GM12874 (cell line): ENCODE measurements at regions not wholly inside any gene's neighbourhood (a gene's known extent, or its start where the extent isn't known, plus 50 kb on each side); places are given as distances from the start of the nearest gene placed in this dataset.

Source experiments
- TF ChIP-seq, protein P1 (sequence below): IDR thresholded peaks from 2 replicates; pipeline ENCODE4 v1.5.1; 2011; ENCODE audit warnings: low read depth, mild to moderate bottlenecking, control low read depth, low read length, moderate library complexity; ENCODE audit not compliant: insufficient read depth

DNA sequence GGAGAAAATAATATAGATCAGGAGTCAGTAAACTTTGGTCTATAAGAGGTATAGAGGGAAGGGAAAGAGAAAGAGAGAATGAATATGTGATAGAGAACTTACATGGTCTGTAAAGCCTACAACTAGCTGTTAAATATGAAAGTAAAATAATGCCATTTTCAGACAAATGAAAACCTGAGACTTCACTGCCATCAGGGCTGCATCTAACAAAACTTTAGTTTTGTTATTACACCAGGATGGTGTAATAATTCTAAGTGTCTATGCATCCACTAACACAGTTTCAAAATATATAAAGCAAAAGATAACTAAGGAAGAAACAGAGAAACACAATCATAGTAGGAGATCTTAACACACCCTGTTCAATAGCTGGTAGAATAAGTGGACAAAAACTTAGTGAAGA is 217.7 kb downstream of the KLF13 start:
- TF ChIP-seq, protein P1, sequence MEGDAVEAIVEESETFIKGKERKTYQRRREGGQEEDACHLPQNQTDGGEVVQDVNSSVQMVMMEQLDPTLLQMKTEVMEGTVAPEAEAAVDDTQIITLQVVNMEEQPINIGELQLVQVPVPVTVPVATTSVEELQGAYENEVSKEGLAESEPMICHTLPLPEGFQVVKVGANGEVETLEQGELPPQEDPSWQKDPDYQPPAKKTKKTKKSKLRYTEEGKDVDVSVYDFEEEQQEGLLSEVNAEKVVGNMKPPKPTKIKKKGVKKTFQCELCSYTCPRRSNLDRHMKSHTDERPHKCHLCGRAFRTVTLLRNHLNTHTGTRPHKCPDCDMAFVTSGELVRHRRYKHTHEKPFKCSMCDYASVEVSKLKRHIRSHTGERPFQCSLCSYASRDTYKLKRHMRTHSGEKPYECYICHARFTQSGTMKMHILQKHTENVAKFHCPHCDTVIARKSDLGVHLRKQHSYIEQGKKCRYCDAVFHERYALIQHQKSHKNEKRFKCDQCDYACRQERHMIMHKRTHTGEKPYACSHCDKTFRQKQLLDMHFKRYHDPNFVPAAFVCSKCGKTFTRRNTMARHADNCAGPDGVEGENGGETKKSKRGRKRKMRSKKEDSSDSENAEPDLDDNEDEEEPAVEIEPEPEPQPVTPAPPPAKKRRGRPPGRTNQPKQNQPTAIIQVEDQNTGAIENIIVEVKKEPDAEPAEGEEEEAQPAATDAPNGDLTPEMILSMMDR = no peak

DNA sequence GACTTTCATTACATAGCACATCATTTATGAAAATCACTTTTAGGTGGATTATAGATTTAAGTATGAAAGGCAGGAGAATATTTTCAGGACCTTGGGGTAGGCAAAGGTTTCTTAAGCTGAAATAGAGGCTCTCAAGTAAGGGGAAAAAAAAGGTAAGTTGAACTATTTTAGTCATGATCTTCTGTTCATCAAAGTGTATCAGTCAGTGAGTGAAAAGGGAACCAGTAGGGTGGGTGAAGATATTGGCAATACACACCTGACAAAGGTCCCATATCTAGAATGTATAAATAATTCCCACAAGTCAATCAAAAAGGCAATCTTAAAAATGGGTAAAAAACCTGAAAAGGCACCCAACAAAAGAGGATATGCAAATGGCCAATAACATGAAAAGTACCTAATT is 218.6 kb downstream of the KLF13 start:
- TF ChIP-seq, protein P1 = no peak

DNA sequence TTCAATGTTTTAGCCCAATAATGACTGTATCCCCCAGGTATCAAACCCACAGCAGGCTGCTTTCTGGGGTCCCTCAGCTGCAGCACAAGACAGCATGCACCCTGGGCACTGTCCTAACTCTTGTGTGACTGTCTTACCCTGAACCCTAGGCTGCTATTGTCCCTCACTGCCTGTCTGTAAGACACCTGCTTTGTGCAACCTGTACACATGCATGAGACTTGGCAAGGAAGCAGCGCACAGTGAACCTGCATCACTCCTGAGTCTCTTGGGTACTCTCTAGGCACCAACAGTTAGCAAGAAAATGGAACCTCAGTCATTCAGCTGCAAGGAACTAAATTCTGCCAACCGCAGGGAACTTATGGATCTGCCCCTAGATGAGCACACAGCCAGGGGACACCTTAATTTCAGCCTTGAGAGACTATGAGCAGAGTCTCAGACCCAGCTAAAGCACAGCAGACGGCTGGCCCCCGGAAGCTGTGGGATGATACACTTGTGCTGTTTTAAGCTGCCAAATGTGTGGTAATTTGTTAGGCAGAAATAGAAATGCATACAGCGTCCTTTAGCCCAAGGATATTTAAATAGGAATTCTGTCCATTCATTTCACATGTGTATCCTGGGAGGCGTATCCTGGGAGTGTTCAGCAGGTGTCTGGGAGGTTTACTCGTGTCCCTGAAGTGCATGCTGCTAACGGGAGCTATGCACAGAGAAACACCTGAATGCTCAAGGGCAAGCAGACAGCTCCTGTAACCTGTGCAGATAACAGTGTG is 223.8 kb downstream of the KLF13 start:
- TF ChIP-seq, protein P1 = no peak

DNA sequence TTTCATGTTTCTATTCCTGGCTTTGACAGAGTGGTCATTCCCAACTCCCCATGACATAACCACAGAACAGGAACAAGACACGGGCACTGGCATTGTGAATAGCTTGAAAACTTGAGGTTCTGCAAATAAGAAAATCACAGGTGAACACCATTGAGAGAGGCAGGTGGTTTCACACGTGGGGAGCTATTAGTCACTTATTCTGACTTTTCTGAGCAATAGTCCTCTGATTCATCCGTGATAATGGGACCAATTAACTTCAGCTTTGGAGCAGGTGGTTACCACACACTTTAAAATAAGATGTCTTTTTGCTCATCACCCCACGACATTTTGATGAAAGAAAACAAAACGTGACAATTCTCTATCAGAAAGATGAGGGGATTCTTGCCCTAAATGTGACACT is 224.7 kb downstream of the KLF13 start:
- TF ChIP-seq, protein P1 = no peak

DNA sequence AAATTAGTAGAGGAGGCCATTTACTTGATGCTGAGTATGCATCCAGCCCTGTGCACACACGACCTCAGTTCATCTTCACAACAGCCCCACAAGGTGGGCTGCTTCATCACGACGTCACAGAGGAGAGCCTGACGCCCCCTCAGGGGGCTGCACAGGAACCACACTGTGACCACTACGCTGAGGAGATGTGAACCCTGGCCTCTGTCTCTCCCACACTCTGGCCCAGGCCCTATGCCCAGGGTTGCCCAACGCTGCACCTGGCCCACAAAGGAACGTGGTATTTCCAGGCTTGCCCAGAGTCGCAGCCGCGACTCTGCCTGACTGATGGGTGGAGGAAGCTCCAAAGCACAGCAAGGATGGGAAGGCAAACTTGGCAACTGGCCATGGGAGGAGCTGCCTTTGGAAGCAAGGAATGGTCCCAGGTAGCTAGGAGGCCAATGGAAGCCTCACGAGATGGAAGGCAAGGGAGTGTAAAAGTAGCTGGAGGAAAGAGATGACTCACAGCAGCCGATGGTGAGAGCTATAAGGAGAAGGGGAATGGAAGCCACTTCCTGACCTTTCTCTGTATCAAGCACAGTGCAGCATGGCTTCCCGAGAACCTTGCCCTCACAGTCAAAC is 226.0 kb downstream of the KLF13 start:
- TF ChIP-seq, protein P1 = no peak

DNA sequence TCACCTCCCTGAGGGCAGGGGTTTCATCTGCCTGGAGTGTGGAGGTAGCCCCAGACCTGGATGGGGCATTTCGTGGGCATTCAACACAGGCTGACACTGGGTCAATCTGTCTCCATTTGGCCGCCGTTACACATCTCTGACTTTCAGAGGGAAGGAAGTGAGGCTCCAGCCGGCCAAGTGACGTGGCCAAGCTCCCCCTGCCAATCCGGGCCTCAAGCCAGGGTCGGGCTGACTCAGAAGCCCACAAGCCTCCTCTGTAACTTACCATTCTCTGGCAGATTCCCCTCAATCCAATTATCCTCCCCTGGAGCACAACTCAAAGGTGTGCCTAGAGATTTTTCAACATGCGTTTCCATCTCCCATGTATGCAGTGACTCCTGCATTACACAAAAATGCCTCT is 227.6 kb downstream of the KLF13 start:
- TF ChIP-seq, protein P1 = no peak

DNA sequence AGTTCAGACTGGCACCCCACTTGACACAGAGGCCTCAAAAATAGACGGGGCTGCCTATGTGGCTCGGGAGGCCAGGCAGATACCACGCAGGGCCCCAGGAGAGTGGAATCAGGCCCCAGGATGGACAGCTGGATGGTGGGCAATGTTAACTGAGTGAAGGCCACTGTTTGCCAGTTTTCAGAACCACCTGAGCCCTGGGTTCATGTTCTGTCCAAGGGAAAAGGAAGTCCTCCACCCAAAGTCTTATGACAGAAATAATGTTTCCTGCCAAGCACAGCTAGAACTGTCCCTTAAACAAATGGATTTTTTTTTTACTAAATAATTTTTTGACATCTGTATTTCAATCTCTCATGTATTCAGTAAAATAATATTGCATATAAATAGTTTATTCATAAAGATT is 228.4 kb downstream of the KLF13 start:
- TF ChIP-seq, protein P1 = no peak
